ENCODE measurements at regions not wholly inside any gene's neighbourhood (a gene's known extent, or its start where the extent isn't known, plus 50 kb on each side); places are given as distances from the start of the nearest gene placed in this dataset.

DNA sequence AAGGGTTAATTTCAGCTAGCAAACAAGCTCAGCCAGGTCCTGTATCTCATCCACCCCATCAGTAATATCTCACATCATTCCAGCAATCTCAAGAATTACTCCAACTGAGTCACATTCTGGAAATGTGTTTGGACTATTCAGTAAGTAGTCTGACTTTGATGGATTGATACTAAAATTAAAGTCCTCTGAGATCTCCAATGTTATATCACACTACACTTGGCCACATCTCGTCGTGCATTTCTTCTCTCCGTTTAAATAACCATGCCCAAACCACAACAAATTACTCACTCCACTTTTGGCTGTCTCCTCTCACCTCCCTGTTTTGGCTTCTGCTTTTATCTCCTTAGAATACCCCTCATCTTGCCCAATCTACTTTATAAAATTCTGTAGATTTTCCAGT lies 292.2 kb downstream of the PYDC2 start:
- DNase-seq (ENCODE audit: low spot score) (no peak), ATAC-seq (ENCODE audit: low FRiP score) (no peak)
- TF ChIP-seq, protein P1, sequence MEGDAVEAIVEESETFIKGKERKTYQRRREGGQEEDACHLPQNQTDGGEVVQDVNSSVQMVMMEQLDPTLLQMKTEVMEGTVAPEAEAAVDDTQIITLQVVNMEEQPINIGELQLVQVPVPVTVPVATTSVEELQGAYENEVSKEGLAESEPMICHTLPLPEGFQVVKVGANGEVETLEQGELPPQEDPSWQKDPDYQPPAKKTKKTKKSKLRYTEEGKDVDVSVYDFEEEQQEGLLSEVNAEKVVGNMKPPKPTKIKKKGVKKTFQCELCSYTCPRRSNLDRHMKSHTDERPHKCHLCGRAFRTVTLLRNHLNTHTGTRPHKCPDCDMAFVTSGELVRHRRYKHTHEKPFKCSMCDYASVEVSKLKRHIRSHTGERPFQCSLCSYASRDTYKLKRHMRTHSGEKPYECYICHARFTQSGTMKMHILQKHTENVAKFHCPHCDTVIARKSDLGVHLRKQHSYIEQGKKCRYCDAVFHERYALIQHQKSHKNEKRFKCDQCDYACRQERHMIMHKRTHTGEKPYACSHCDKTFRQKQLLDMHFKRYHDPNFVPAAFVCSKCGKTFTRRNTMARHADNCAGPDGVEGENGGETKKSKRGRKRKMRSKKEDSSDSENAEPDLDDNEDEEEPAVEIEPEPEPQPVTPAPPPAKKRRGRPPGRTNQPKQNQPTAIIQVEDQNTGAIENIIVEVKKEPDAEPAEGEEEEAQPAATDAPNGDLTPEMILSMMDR (IDR thresholded peaks at IDR 0.05), result no peak

DNA sequence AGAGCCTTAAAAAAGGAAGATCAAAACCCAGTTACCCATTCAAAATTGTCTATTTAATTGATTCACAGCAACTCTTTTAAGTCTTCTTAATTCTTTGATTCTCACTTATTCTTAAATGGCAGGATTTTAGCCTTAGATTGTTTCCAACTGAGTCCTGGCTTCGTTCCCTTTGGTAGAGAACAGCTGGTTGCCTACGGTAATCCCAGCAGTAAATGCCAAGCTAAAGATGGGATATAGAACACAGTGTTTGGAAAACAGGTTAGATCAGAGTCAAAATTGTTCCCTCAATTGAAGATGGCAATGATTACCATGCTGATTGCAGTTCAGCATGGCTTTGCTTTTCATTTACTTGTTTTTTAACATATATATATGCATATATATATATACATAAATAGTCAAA lies 300.9 kb downstream of the PYDC2 start:
- TF ChIP-seq, protein P1 (IDR thresholded peaks at IDR 0.05), result no peak
- no peak for ATAC-seq (ENCODE audit: low FRiP score)
- DNase-seq (ENCODE audit: low spot score), result no peak

DNA sequence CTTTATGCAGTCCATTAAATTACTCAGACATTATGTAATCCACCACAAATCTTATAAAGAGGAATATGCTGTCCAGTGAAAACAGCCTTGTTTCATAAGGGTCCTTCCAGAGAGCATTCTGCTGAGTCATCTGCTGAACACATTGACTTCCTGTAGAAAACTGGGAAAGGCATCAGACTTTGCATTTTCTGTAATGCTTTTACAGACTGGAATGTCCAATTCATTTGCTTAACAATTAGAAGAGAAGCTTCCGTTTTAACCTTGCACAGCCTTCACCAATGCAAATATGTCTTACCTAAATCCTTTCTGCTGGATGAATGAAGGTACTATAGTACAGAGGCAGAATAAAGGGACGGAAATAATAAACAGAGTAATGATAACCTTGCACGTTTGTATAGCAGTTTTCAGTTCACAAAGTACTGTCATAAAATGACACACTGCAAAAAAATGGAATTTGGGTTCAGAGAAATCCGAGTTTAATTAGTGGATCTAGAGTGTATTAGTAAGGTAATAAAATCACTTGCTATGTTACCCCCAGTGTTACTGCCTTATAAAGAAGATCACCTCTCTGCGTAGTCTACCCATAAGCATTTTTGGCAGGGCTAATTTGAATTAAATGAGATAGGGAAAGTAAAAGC lies 301.5 kb downstream of the PYDC2 start:
- ATAC-seq (ENCODE audit: low FRiP score), result no peak
- TF ChIP-seq, protein P1 (IDR thresholded peaks at IDR 0.05), result no peak
- no peak for DNase-seq (ENCODE audit: low spot score)

DNA sequence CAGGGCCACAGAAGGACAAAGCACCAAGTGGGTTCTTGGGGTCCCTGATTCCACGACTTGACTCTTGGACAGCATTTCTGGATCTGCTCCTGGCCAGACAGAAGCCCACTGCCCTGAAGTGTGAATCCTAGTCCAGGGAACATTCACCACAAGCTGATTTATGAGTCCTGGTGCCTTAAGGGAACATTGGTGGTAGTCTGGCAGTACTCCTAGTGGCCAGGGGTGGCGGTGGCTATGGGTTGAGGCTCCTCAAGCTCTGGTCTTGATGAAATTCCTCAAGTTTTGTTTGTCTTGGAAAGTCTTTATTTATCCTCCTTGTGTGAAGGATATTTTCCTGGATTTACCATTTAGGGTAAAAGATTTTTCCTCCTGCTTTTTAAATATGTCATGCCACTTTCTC lies 307.5 kb downstream of the PYDC2 start:
- no peak for DNase-seq (ENCODE audit: low spot score)
- no peak for ATAC-seq (ENCODE audit: low FRiP score)
- TF ChIP-seq, protein P1 (IDR thresholded peaks at IDR 0.05), result no peak

DNA sequence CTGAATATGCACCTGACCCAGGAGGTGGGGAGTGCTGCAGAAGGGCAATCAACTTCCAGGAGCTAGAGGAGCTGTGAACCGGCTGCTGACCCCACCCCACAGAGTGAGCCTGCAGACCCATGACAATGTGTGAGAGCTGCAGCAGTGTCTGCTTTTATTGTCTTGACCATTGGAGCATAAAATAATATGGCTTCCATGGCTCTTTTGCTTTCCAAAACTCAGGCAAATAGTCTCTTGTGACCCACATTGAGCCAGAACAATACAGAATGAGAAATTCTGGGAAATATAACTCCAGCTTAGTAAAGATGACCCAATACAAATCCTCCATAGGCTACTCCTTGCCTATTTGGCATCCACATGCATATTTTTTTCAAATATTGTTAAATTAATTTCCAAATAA lies 309.6 kb downstream of the PYDC2 start:
- TF ChIP-seq, protein P1 (IDR thresholded peaks at IDR 0.05), result no peak
- no peak for ATAC-seq (ENCODE audit: low FRiP score)
- DNase-seq (ENCODE audit: low spot score), result no peak

DNA sequence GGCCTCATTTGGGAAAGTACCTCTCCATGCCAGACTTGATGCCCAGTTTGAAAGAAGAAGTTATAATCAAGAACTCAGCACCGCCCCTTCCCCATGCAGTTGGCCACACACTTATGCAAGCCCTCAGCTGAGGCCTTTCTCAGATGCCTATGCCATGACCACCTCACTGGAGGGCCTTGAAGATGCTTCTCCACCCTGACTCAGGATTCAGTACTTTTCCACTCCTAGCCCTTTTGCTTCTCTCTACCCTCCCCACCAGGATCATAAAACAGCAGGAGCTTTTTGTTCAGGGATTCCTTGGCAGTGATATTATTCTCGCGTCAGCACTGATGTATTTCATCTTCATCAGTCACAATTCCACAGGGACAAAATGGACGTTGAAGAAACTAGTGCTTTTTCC lies 313.5 kb downstream of the PYDC2 start:
- ATAC-seq (ENCODE audit: low FRiP score), result no peak

More for the DNA sequence above, 313.5 kb downstream of the PYDC2 start:
- no peak for DNase-seq (ENCODE audit: low spot score)
- TF ChIP-seq, protein P1 (IDR thresholded peaks at IDR 0.05), result no peak
